GOT3 (cell line): ENCODE measurements at regions not wholly inside any gene's neighbourhood (a gene's known extent, or its start where the extent isn't known, plus 50 kb on each side); places are given as distances from the start of the nearest gene placed in this dataset.
"Not testable (repeated sequence)": the region's sequence is repeated elsewhere in the genome, so short reads cannot be mapped to it uniquely, and the experiment has no call there.

Experiments
- DNase-seq: peaks from one replicate; lab custom pipeline; 2025; ENCODE audit warnings: mixed read lengths; lab: John Stamatoyannopoulos, UW

- no peak for DNase-seq
Observed at GRCh38 chr6:100322886-100323285, 141.8 kb downstream of the SIM1 start.

GRCh38 chr6:100320686-100321085 is 144.0 kb downstream of the SIM1 start:
- no peak for DNase-seq

- DNase-seq: no peak
Observed at GRCh38 chr6:100317031-100317430, 147.7 kb downstream of the SIM1 start.

GRCh38 chr6:100314186-100314585 is 150.5 kb downstream of the SIM1 start:
- no peak for DNase-seq

- no peak for DNase-seq
Observed at GRCh38 chr6:100311707-100312251, 152.9 kb downstream of the SIM1 start.

GRCh38 chr6:100309174-100309573 is 155.5 kb downstream of the SIM1 start:
- no peak for DNase-seq

- no peak for DNase-seq
Observed at GRCh38 chr6:100307561-100307960, 157.2 kb downstream of the SIM1 start.

- no peak for DNase-seq
Observed at GRCh38 chr6:100305209-100305869, 159.4 kb downstream of the SIM1 start.

- no peak for DNase-seq
Observed at GRCh38 chr6:100304575-100304974, 160.1 kb downstream of the SIM1 start.

GRCh38 chr6:100301731-100302130 is 163.0 kb downstream of the SIM1 start:
- no peak for DNase-seq

GRCh38 chr6:100300221-100300736 is 164.4 kb downstream of the SIM1 start:
- DNase-seq: no peak

GRCh38 chr6:100296810-100297544 is 167.7 kb downstream of the SIM1 start:
- DNase-seq: no peak

- not testable (repeated sequence) for DNase-seq
Observed at GRCh38 chr6:100295172-100295571, 169.5 kb downstream of the SIM1 start.

GRCh38 chr6:100289285-100289684 is 175.4 kb downstream of the SIM1 start:
- no peak for DNase-seq

- DNase-seq: no peak
Observed at GRCh38 chr6:100288311-100288710, 176.4 kb downstream of the SIM1 start.

GRCh38 chr6:100283285-100283684 is 181.4 kb downstream of the SIM1 start:
- DNase-seq: no peak

GRCh38 chr6:100281471-100281901 is 183.2 kb downstream of the SIM1 start:
- DNase-seq: no peak

GRCh38 chr6:100276311-100277057 is 188.2 kb downstream of the SIM1 start:
- DNase-seq: no peak

- DNase-seq: no peak
Observed at GRCh38 chr6:100274147-100274546, 190.6 kb downstream of the SIM1 start.

GRCh38 chr6:100271625-100272024 is 193.1 kb downstream of the SIM1 start:
- no peak for DNase-seq

- DNase-seq: no peak
Observed at GRCh38 chr6:100271202-100271601, 193.5 kb downstream of the SIM1 start.

GRCh38 chr6:100269189-100269588 is 195.5 kb downstream of the SIM1 start:
- no peak for DNase-seq
